ENCODE measurements at regions not wholly inside any gene's neighbourhood (a gene's known extent, or its start where the extent isn't known, plus 50 kb on each side); places are given as distances from the start of the nearest gene placed in this dataset.

DNA sequence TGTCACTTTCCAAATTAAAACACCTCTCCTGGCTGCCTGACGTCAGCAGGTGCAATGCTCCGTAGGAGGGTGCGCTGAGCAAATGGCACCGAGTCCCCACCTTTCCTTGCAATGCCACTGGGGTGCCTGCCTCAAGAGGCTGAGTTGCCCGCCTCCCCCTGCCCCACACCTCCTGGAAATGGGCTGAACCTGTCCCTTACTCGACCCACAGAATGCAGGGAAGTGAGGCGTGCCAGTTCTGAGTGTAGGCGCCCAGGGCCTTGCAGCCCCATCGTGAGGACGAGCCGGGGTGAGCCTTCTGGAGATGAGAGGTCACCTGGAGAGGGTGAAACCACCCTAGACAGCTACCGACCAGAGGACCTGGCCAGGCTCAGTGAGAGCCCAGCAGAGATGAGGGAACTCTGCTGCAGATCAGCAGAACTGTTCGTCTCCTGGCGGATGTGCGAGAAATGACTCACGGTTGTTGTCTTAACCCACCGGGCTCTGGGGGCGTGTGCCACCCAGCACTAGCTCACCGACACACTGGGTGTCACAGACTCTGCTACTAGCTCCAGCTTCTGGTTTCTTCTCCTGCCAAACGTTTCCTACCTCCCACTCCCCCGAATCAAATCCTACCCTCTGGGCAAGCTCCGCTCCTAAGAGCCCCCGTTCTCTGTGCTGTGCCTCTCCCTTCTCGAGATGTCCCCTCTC, 168.7 kb upstream of the HDAC4 start:
- TF ChIP-seq, protein P1, sequence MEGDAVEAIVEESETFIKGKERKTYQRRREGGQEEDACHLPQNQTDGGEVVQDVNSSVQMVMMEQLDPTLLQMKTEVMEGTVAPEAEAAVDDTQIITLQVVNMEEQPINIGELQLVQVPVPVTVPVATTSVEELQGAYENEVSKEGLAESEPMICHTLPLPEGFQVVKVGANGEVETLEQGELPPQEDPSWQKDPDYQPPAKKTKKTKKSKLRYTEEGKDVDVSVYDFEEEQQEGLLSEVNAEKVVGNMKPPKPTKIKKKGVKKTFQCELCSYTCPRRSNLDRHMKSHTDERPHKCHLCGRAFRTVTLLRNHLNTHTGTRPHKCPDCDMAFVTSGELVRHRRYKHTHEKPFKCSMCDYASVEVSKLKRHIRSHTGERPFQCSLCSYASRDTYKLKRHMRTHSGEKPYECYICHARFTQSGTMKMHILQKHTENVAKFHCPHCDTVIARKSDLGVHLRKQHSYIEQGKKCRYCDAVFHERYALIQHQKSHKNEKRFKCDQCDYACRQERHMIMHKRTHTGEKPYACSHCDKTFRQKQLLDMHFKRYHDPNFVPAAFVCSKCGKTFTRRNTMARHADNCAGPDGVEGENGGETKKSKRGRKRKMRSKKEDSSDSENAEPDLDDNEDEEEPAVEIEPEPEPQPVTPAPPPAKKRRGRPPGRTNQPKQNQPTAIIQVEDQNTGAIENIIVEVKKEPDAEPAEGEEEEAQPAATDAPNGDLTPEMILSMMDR (IDR thresholded peaks at IDR 0.05), result no peak
- no peak for TF ChIP-seq POLR2A (IDR thresholded peaks at IDR 0.05)

Data from testis (tissue), 2 donors.